Vagina (tissue), 2 donors: ENCODE measurements at regions not wholly inside any gene's neighbourhood (a gene's known extent, or its start where the extent isn't known, plus 50 kb on each side); places are given as distances from the start of the nearest gene placed in this dataset.

Experiments used
- CTCF ChIP-seq, 3 experiments: fragments of 450-650 bp in 2 of 3; fragments of 200-600 bp in 1 of 3; sonication (generic) in 1 of 3; IDR thresholded peaks; one replicate each; pipeline ENCODE4 v1.5.1; 2017 to 2019; ENCODE audit warnings: antibody characterized with exemption in 3 of 3, mild to moderate bottlenecking in 2 of 3, moderate library complexity in 2 of 3
- POLR2A ChIP-seq, 2 donors: fragments of 450-650 bp; IDR thresholded peaks; one replicate each; pipeline ENCODE4 v1.6.1; 2017; ENCODE audit warnings: antibody characterized with exemption in 2 of 2, mild to moderate bottlenecking in 2 of 2, moderate library complexity in 2 of 2
- POLR2AphosphoS5 ChIP-seq, 2 donors: sonication (generic); formaldehyde crosslinking; IDR thresholded peaks; one replicate each; pipeline ENCODE4 v1.9.0; 2017; ENCODE audit warnings: antibody characterized with exemption in 2 of 2, mild to moderate bottlenecking in 2 of 2, low read depth in 1 of 2; ENCODE audit not compliant: insufficient read depth in 1 of 2

GRCh38 chr1:200238311-200238710 is 171.5 kb downstream of the ZNF281 start:
- TF ChIP-seq POLR2A (IDR thresholded peaks at IDR 0.05) (no peak), POLR2AphosphoS5 (IDR thresholded peaks at IDR 0.05; ENCODE audit: insufficient read depth in 1 of 2, low read depth in 1 of 2) (no peak), CTCF (IDR thresholded peaks at IDR 0.05) (no peak)
